ENCODE measurements at regions not wholly inside any gene's neighbourhood (a gene's known extent, or its start where the extent isn't known, plus 50 kb on each side); places are given as distances from the start of the nearest gene placed in this dataset.
A peak's percentile ranks its signal among the peaks of the same experiment; 100 is the strongest.

DNA sequence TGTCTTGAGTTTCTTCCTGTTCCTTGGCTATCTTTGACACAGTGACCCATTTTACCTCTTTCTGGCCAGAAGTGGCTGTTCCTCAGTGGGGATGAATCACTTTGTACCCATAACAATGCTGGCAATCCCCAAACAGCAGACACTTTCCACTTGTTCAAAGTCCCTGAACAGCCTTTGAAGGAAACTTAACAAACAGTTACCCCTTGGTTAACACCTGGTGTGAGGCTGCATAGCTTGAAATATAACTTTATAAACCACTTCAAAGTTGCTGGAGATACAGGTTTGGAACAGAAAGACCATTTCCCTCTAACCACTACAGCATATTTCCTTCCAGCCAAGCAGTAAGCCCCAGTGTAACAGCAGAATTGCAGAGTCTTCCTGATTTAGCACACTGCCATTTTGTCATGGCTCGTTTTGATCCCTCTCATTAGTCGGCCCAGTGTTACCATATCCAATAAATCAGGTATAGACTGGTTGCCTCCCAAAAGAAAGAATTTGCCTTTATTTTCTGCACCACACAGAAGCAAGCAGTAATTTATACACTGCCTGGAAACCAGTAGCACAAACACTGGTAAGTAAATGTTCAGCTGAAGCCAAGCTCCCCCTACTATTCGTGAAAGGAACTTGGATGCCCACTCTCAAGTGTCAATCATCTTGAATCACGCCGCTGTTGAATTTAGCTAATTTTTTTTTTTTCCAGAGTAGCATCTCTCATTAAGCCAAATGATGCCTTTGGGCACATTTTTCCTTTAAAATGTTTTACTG is 225.9 kb downstream of the PIK3R1 start:
- Histone ChIP-seq H3K27me3 (ENCODE audit: insufficient read depth, poor library complexity, severe bottlenecking) (no peaks in the 10 kb centered on the region), H3K27ac (ENCODE audit: poor library complexity, severe bottlenecking) (no peak overlapping the region), H3K36me3 (ENCODE audit: low read depth) (no peaks in the 10 kb centered on the region), H3K9me3 (ENCODE audit: severe bottlenecking) (no peaks in the 10 kb centered on the region), H3K4me1 (ENCODE audit: insufficient read depth, poor library complexity, severe bottlenecking) (peaks cover 17% of the 10 kb centered on the region), H3K4me3 (ENCODE audit: severe bottlenecking) (no peak overlapping the region)
- DNase-seq (ENCODE audit: low spot score): no peak
- no peak for ATAC-seq (ENCODE audit: low read depth)
- TF ChIP-seq, protein P1, sequence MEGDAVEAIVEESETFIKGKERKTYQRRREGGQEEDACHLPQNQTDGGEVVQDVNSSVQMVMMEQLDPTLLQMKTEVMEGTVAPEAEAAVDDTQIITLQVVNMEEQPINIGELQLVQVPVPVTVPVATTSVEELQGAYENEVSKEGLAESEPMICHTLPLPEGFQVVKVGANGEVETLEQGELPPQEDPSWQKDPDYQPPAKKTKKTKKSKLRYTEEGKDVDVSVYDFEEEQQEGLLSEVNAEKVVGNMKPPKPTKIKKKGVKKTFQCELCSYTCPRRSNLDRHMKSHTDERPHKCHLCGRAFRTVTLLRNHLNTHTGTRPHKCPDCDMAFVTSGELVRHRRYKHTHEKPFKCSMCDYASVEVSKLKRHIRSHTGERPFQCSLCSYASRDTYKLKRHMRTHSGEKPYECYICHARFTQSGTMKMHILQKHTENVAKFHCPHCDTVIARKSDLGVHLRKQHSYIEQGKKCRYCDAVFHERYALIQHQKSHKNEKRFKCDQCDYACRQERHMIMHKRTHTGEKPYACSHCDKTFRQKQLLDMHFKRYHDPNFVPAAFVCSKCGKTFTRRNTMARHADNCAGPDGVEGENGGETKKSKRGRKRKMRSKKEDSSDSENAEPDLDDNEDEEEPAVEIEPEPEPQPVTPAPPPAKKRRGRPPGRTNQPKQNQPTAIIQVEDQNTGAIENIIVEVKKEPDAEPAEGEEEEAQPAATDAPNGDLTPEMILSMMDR (IDR thresholded peaks at IDR 0.05; ENCODE audit: poor library complexity, severe bottlenecking): no peak

- ATAC-seq (ENCODE audit: low read depth): no peak
- peaks cover 17% of the 10 kb centered on the region for H3K4me1 ChIP-seq (ENCODE audit: insufficient read depth, poor library complexity, severe bottlenecking)
- no peak for DNase-seq (ENCODE audit: low spot score)
- H3K27me3 ChIP-seq (ENCODE audit: insufficient read depth, poor library complexity, severe bottlenecking): no peaks in the 10 kb centered on the region
- TF ChIP-seq, protein P1 (IDR thresholded peaks at IDR 0.05; ENCODE audit: poor library complexity, severe bottlenecking): no peak
- H3K27ac ChIP-seq (ENCODE audit: poor library complexity, severe bottlenecking): no peak overlapping the region
- no peak overlapping the region for H3K4me3 ChIP-seq (ENCODE audit: severe bottlenecking)
- H3K36me3 ChIP-seq (ENCODE audit: low read depth): no peaks in the 10 kb centered on the region
- no peaks in the 10 kb centered on the region for H3K9me3 ChIP-seq (ENCODE audit: severe bottlenecking)
These were observed 227.5 kb downstream of the PIK3R1 start for GRCh38 chr5:68443091-68443490.

GRCh38 chr5:68444048-68444447 is 228.5 kb downstream of the PIK3R1 start:
- ATAC-seq (ENCODE audit: low read depth) (peak; percentile 72), DNase-seq (ENCODE audit: low spot score) (no peak)
- no peaks in the 10 kb centered on the region for H3K36me3 ChIP-seq (ENCODE audit: low read depth)
- no peaks in the 10 kb centered on the region for H3K9me3 ChIP-seq (ENCODE audit: severe bottlenecking)
- no peak overlapping the region for H3K4me3 ChIP-seq (ENCODE audit: severe bottlenecking)
- H3K4me1 ChIP-seq (ENCODE audit: insufficient read depth, poor library complexity, severe bottlenecking): peaks cover 17% of the 10 kb centered on the region
- H3K27me3 ChIP-seq (ENCODE audit: insufficient read depth, poor library complexity, severe bottlenecking): no peaks in the 10 kb centered on the region
- TF ChIP-seq, protein P1 (IDR thresholded peaks at IDR 0.05; ENCODE audit: poor library complexity, severe bottlenecking): no peak
- H3K27ac ChIP-seq (ENCODE audit: poor library complexity, severe bottlenecking): peak overlapping the region; percentile 58

DNA sequence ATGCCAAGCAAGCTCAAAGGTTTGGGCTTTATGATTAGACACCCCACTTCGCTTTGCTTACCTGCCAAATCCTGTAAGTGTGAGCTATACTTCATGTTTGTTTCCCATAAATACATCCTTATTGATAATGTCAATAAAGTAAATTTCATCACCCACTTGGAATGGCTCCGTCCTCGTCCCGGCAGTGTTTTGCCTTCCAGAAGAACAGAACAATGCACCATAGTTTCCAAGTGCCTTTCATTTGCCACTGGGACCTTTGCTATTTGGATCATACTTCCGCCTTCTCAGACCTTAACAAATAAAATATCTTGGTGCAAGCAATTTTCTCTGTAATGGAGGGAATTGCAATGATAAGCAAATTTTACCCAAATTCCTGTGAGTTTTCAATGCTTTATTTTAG is 229.3 kb downstream of the PIK3R1 start:
- DNase-seq (ENCODE audit: low spot score): no peak
- no peak for ATAC-seq (ENCODE audit: low read depth)
- H3K9me3 ChIP-seq (ENCODE audit: severe bottlenecking): no peaks in the 10 kb centered on the region
- no peaks in the 10 kb centered on the region for H3K27me3 ChIP-seq (ENCODE audit: insufficient read depth, poor library complexity, severe bottlenecking)
- H3K36me3 ChIP-seq (ENCODE audit: low read depth): no peaks in the 10 kb centered on the region
- H3K27ac ChIP-seq (ENCODE audit: poor library complexity, severe bottlenecking): peak overlapping the region; percentile 58
- no peak overlapping the region for H3K4me3 ChIP-seq (ENCODE audit: severe bottlenecking)
- TF ChIP-seq, protein P1 (IDR thresholded peaks at IDR 0.05; ENCODE audit: poor library complexity, severe bottlenecking): no peak
- peaks cover 18% of the 10 kb centered on the region for H3K4me1 ChIP-seq (ENCODE audit: insufficient read depth, poor library complexity, severe bottlenecking)
